PC-3 (cell line): ENCODE measurements at regions not wholly inside any gene's neighbourhood (a gene's known extent, or its start where the extent isn't known, plus 50 kb on each side); places are given as distances from the start of the nearest gene placed in this dataset.

ENCODE experiments used
- EZH2 ChIP-seq: fragments of 300-600 bp; sonication (generic); IDR thresholded peaks from one replicate; pipeline ENCODE4 v1.6.1; 2017; ENCODE audit warnings: antibody characterized with exemption, mild to moderate bottlenecking, low read length; ENCODE audit not compliant: unreplicated experiment
- TF ChIP-seq, protein P1 (sequence below): fragments of 300-600 bp; sonication (generic); conservative IDR thresholded peaks from 2 replicates; pipeline ENCODE4 v1.5.1; 2017; ENCODE audit warnings: antibody characterized with exemption, low read depth, mild to moderate bottlenecking, low read length

GRCh38 chr15:70420086-70420947 lies 322.6 kb upstream of the TLE3 start:
- TF ChIP-seq, protein P1, sequence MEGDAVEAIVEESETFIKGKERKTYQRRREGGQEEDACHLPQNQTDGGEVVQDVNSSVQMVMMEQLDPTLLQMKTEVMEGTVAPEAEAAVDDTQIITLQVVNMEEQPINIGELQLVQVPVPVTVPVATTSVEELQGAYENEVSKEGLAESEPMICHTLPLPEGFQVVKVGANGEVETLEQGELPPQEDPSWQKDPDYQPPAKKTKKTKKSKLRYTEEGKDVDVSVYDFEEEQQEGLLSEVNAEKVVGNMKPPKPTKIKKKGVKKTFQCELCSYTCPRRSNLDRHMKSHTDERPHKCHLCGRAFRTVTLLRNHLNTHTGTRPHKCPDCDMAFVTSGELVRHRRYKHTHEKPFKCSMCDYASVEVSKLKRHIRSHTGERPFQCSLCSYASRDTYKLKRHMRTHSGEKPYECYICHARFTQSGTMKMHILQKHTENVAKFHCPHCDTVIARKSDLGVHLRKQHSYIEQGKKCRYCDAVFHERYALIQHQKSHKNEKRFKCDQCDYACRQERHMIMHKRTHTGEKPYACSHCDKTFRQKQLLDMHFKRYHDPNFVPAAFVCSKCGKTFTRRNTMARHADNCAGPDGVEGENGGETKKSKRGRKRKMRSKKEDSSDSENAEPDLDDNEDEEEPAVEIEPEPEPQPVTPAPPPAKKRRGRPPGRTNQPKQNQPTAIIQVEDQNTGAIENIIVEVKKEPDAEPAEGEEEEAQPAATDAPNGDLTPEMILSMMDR: no peak
- no peak for TF ChIP-seq EZH2
